Parathyroid adenoma (tissue), 2 donors: ENCODE measurements at regions not wholly inside any gene's neighbourhood (a gene's known extent, or its start where the extent isn't known, plus 50 kb on each side); places are given as distances from the start of the nearest gene placed in this dataset.

ENCODE experiments used
- H2AFZ ChIP-seq: fragments of 300-600 bp; sonication (generic); one replicate; pipeline ENCODE4 v1.7.0; 2017; ENCODE audit warnings: antibody characterized with exemption, mild to moderate bottlenecking
- H3K27ac ChIP-seq: fragments of 300-600 bp; sonication (generic); one replicate; pipeline ENCODE4 v1.7.0; 2017
- H3K27me3 ChIP-seq: fragments of 300-600 bp; sonication (generic); one replicate; pipeline ENCODE4 v1.7.0; 2017; ENCODE audit warnings: low read length; ENCODE audit not compliant: control insufficient read depth, insufficient read depth
- H3K36me3 ChIP-seq: fragments of 300-600 bp; sonication (generic); one replicate; pipeline ENCODE4 v1.7.0; 2017; ENCODE audit warnings: low read length; ENCODE audit not compliant: control insufficient read depth, insufficient read depth
- H3K4me1 ChIP-seq: fragments of 300-600 bp; sonication (generic); one replicate; pipeline ENCODE4 v1.7.0; 2017; ENCODE audit warnings: control low read depth
- H3K4me2 ChIP-seq: fragments of 300-600 bp; sonication (generic); one replicate; pipeline ENCODE4 v1.7.0; 2017; ENCODE audit warnings: low read length
- H3K4me3 ChIP-seq: fragments of 300-600 bp; sonication (generic); one replicate; pipeline ENCODE4 v1.7.0; 2017; ENCODE audit warnings: low read depth, low read length
- H3K79me2 ChIP-seq: fragments of 300-600 bp; sonication (generic); one replicate; pipeline ENCODE4 v1.7.0; 2017; ENCODE audit warnings: control low read depth
- H3K9ac ChIP-seq: fragments of 300-600 bp; sonication (generic); one replicate; pipeline ENCODE4 v1.7.0; 2017; ENCODE audit warnings: mild to moderate bottlenecking
- H3K9me3 ChIP-seq: fragments of 300-600 bp; sonication (generic); one replicate; pipeline ENCODE4 v1.7.0; 2017; ENCODE audit warnings: low read length; ENCODE audit not compliant: control insufficient read depth
- CTCF ChIP-seq: fragments of 300-600 bp; sonication (generic); IDR thresholded peaks from one replicate; pipeline ENCODE4 v1.7.0; 2017; ENCODE audit warnings: antibody characterized with exemption, mild to moderate bottlenecking
- donor health status: primary hyperparathyroidism.

DNA sequence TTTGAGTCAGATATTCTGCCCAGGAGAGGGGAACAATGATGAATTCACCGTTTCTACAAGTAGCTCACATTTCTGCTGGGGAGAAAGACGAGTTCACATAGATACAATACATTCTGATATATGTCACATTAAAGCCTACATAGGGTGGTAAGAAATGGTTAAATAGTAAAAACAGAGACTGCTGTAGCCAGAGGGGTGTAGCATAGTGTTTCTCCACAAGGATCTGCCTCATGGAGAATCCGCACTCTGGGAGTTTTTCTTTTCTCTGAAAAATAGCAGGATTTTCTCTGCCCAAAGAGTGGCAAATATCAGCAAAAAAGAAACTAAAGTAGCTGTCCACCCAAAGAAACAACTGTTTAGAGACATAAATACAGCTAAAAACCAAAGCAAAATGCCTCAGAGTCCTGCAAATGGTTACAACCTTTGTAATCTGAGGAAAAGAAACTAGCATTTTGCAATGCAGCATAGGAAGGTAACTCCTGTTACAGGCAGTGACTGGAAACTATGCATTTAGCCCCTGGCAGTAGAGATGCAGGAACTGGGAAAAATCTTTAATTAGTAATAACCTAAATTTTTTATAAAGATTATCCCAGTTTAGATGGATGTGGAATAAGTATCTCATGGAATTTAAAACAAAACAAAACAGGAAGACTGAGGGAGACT, 1126.7 kb upstream of the ADGRL2 start:
- Histone ChIP-seq H3K79me2 (no peaks in the 10 kb centered on the region), H2AFZ (no peak overlapping the region), H3K9me3 (no peaks in the 10 kb centered on the region), H3K27me3 (no peaks in the 10 kb centered on the region), H3K4me1 (no peaks in the 10 kb centered on the region), H3K27ac (no peak overlapping the region), H3K9ac (no peak overlapping the region), H3K4me2 (no peak overlapping the region), H3K4me3 (no peak overlapping the region), H3K36me3 (no peaks in the 10 kb centered on the region)
- no peak for TF ChIP-seq CTCF

DNA sequence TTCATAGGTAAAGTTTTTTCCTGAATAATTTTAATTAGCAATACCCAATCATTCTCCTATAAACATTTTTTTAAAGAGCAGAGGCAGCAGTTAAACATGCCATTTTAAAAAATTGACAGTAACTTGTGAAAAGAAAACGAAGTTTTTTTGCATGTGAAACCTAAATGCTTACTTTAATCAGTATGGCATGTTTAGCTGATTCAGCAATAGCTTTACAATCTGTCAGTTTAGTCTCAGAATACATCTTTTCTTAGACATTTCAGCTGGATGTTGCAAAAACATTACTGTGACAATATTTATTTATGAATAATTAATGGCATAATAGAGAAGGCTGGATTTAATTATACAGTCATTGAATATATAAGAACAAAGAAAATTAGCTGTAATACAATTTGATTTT, 1132.4 kb upstream of the ADGRL2 start:
- no peaks in the 10 kb centered on the region for H3K4me1 ChIP-seq
- no peaks in the 10 kb centered on the region for H3K27me3 ChIP-seq
- H2AFZ ChIP-seq: no peak overlapping the region
- no peaks in the 10 kb centered on the region for H3K9me3 ChIP-seq
- no peaks in the 10 kb centered on the region for H3K79me2 ChIP-seq
- no peaks in the 10 kb centered on the region for H3K36me3 ChIP-seq
- H3K9ac ChIP-seq: no peak overlapping the region
- no peak overlapping the region for H3K4me2 ChIP-seq
- no peak overlapping the region for H3K4me3 ChIP-seq
- no peak for TF ChIP-seq CTCF
- H3K27ac ChIP-seq: no peak overlapping the region

DNA sequence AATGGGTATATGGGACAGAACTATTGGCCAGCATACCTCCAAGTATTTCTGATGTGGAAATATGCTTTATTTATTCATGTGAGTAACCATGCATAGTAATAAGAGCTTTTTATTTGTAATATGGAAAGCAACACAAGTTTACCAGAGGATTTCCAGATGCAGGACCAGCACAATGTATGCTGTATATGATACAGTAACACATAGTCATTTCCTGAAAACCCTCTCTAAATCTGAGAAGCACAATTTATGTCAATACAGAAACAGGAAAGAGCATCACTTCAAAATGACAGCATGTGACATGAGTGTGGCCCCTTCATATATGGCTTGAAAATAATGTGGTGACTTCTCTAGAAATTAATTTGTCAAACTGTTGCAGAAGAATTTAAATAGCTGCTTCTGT, 1134.7 kb upstream of the ADGRL2 start:
- no peaks in the 10 kb centered on the region for H3K27me3 ChIP-seq
- H3K4me3 ChIP-seq: no peak overlapping the region
- H3K27ac ChIP-seq: no peak overlapping the region
- no peaks in the 10 kb centered on the region for H3K4me1 ChIP-seq
- H3K4me2 ChIP-seq: no peak overlapping the region
- no peaks in the 10 kb centered on the region for H3K9me3 ChIP-seq
- no peak overlapping the region for H2AFZ ChIP-seq
- no peaks in the 10 kb centered on the region for H3K36me3 ChIP-seq
- TF ChIP-seq CTCF: no peak
- H3K79me2 ChIP-seq: no peaks in the 10 kb centered on the region
- no peak overlapping the region for H3K9ac ChIP-seq

GRCh38 chr1:80659161-80659560, 1141.6 kb upstream of the ADGRL2 start:
- no peak overlapping the region for H3K4me2 ChIP-seq
- H3K36me3 ChIP-seq: no peaks in the 10 kb centered on the region
- no peaks in the 10 kb centered on the region for H3K9me3 ChIP-seq
- H3K9ac ChIP-seq: no peak overlapping the region
- no peaks in the 10 kb centered on the region for H3K4me1 ChIP-seq
- H3K27me3 ChIP-seq: no peaks in the 10 kb centered on the region
- H2AFZ ChIP-seq: no peak overlapping the region
- no peak overlapping the region for H3K4me3 ChIP-seq
- no peak overlapping the region for H3K27ac ChIP-seq
- H3K79me2 ChIP-seq: no peaks in the 10 kb centered on the region
- no peak for TF ChIP-seq CTCF

- H3K4me3 ChIP-seq: no peak overlapping the region
- H3K4me1 ChIP-seq: no peaks in the 10 kb centered on the region
- H3K79me2 ChIP-seq: no peaks in the 10 kb centered on the region
- TF ChIP-seq CTCF: no peak
- no peak overlapping the region for H2AFZ ChIP-seq
- no peak overlapping the region for H3K27ac ChIP-seq
- H3K36me3 ChIP-seq: no peaks in the 10 kb centered on the region
- no peak overlapping the region for H3K4me2 ChIP-seq
- H3K9me3 ChIP-seq: no peaks in the 10 kb centered on the region
- no peak overlapping the region for H3K9ac ChIP-seq
- no peaks in the 10 kb centered on the region for H3K27me3 ChIP-seq
These were observed 1143.0 kb upstream of the ADGRL2 start for GRCh38 chr1:80657707-80658106.
